ENCODE measurements at regions not wholly inside any gene's neighbourhood (a gene's known extent, or its start where the extent isn't known, plus 50 kb on each side); places are given as distances from the start of the nearest gene placed in this dataset.

DNA sequence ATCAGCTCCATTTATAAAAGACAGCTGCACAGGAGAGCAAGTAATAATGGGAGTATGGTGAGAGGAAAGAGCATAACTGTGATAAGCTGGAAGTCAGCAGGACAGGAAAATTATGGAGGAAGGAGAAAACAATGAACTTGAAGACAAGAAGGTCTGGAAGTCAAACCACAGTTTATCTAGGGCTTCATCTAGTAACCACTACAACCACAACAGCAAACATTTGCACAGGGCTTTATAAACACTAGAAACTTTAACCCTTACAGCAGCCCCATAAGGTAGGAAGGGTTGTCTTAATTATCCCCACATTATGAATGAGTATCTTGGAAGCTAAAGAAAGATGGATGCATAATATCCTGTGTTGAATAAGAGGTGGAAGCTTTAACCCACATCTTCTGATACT lies 820.8 kb downstream of the IGSF11 start:
- BruUV-seq (replicated peaks), result no TSS peak
- H3K9me3 ChIP-seq, result no peaks in the 10 kb centered on the region
- Mint-ChIP-seq H3K27ac (ENCODE audit: unreplicated experiment) (no peak overlapping the region), H3K36me3 (ENCODE audit: insufficient read depth, unreplicated experiment) (no peaks in the 10 kb centered on the region), H3K9me3 (ENCODE audit: unreplicated experiment) (no peaks in the 10 kb centered on the region), H3K27me3 (ENCODE audit: insufficient read depth, unreplicated experiment) (no peaks in the 10 kb centered on the region), H3K4me3 (ENCODE audit: unreplicated experiment) (no peak overlapping the region), H3K4me1 (ENCODE audit: low read depth, unreplicated experiment) (no peaks in the 10 kb centered on the region)
- no peak for DNase-seq
- H3K27me3 ChIP-seq (replicated peaks; ENCODE audit: control insufficient read depth, insufficient read depth, low read length), result no peaks in the 10 kb centered on the region
- ChIA-PET CTCF (no interaction called here), POLR2A (no interaction called here)
- H3K4me1 ChIP-seq, result no peaks in the 10 kb centered on the region
- TF ChIP-seq, protein P1, sequence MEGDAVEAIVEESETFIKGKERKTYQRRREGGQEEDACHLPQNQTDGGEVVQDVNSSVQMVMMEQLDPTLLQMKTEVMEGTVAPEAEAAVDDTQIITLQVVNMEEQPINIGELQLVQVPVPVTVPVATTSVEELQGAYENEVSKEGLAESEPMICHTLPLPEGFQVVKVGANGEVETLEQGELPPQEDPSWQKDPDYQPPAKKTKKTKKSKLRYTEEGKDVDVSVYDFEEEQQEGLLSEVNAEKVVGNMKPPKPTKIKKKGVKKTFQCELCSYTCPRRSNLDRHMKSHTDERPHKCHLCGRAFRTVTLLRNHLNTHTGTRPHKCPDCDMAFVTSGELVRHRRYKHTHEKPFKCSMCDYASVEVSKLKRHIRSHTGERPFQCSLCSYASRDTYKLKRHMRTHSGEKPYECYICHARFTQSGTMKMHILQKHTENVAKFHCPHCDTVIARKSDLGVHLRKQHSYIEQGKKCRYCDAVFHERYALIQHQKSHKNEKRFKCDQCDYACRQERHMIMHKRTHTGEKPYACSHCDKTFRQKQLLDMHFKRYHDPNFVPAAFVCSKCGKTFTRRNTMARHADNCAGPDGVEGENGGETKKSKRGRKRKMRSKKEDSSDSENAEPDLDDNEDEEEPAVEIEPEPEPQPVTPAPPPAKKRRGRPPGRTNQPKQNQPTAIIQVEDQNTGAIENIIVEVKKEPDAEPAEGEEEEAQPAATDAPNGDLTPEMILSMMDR (IDR thresholded peaks at IDR 0.05; ENCODE audit: insufficient read depth in 1 of 2, low read depth in 1 of 2, low read length in 1 of 2, severe bottlenecking in 1 of 2, unreplicated experiment in 1 of 2), result no peak
- no peak overlapping the region for H3K4me3 ChIP-seq (ENCODE audit: low read depth, low read length)
- H3K36me3 ChIP-seq (ENCODE audit: control insufficient read depth, insufficient read depth, low read length), result no peaks in the 10 kb centered on the region
- intact Hi-C loops (cut with micrococcal nuclease; ENCODE audit: unreplicated experiment), result no loop called here

DNA sequence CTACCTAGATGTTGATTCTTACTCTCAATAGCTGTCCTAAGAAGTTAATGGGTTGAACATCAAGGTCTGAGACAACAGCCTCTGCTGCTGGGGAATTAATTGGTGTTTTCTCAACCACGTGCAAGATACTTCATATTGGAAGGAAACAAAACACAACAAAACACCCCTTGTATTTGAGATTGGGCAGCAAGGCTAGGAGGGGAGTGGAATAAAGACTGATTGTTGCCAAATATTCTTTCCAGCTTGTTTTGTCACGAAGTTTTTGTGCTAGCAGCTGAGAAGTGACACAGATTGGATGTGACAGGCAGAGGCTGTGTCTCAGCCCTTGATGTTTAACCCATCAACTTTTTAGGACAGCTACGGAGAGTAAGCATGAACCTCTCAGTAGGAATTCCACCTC lies 808.4 kb downstream of the IGSF11 start:
- ChIA-PET POLR2A (no interaction called here), CTCF (no interaction called here)
- Histone ChIP-seq H3K27me3 (replicated peaks; ENCODE audit: control insufficient read depth, insufficient read depth, low read length) (no peaks in the 10 kb centered on the region), H3K36me3 (ENCODE audit: control insufficient read depth, insufficient read depth, low read length) (no peaks in the 10 kb centered on the region), H3K4me1 (no peaks in the 10 kb centered on the region), H3K9me3 (no peaks in the 10 kb centered on the region), H3K4me3 (ENCODE audit: low read depth, low read length) (no peak overlapping the region)
- no peaks in the 10 kb centered on the region for H3K36me3 Mint-ChIP-seq (ENCODE audit: insufficient read depth, unreplicated experiment)
- H3K27ac Mint-ChIP-seq (ENCODE audit: unreplicated experiment), result no peak overlapping the region
- no peaks in the 10 kb centered on the region for H3K4me1 Mint-ChIP-seq (ENCODE audit: low read depth, unreplicated experiment)
- H3K4me3 Mint-ChIP-seq (ENCODE audit: unreplicated experiment), result no peak overlapping the region
- TF ChIP-seq, protein P1 (IDR thresholded peaks at IDR 0.05; ENCODE audit: insufficient read depth in 1 of 2, low read depth in 1 of 2, low read length in 1 of 2, severe bottlenecking in 1 of 2, unreplicated experiment in 1 of 2), result no peak
- peaks cover 16% of the 10 kb centered on the region for H3K9me3 Mint-ChIP-seq (ENCODE audit: unreplicated experiment)
- intact Hi-C loops (cut with micrococcal nuclease; ENCODE audit: unreplicated experiment), result no loop called here
- BruUV-seq (replicated peaks), result no TSS peak
- H3K27me3 Mint-ChIP-seq (ENCODE audit: insufficient read depth, unreplicated experiment), result no peaks in the 10 kb centered on the region
- DNase-seq, result no peak

DNA sequence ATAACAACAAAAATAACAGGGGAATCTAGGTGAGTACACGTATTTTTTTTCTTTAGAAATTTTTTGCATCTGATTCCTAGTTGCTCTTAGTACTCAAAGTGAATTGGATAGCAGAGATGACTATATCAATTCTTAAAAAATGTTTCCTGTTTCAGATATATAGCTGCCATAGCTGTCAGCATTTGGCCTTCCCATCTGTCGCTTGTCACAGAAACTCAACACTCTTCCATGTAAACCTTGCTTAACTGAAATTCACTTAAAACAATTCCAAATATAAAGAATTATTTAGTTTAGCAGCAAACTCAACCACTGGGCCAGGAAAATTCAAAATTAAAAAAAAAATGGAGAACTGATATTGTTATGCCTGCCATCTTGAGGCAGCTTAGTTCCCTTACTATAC lies 807.5 kb downstream of the IGSF11 start:
- POLR2A ChIA-PET, result no interaction called here
- H3K4me3 Mint-ChIP-seq (ENCODE audit: unreplicated experiment), result no peak overlapping the region

More for the DNA sequence above, 807.5 kb downstream of the IGSF11 start:
- no peak overlapping the region for H3K4me3 ChIP-seq (ENCODE audit: low read depth, low read length)
- no peaks in the 10 kb centered on the region for H3K36me3 Mint-ChIP-seq (ENCODE audit: insufficient read depth, unreplicated experiment)
- no peaks in the 10 kb centered on the region for H3K36me3 ChIP-seq (ENCODE audit: control insufficient read depth, insufficient read depth, low read length)
- H3K9me3 Mint-ChIP-seq (ENCODE audit: unreplicated experiment), result peaks cover 8% of the 10 kb centered on the region
- no peaks in the 10 kb centered on the region for H3K4me1 Mint-ChIP-seq (ENCODE audit: low read depth, unreplicated experiment)
- intact Hi-C loops (cut with micrococcal nuclease; ENCODE audit: unreplicated experiment), result no loop called here
- no peaks in the 10 kb centered on the region for H3K9me3 ChIP-seq
- H3K27ac Mint-ChIP-seq (ENCODE audit: unreplicated experiment), result no peak overlapping the region
- no peaks in the 10 kb centered on the region for H3K27me3 ChIP-seq (replicated peaks; ENCODE audit: control insufficient read depth, insufficient read depth, low read length)
- no peaks in the 10 kb centered on the region for H3K4me1 ChIP-seq
- no peak for DNase-seq
- CTCF ChIA-PET, result no interaction called here
- BruUV-seq (replicated peaks), result no TSS peak
- H3K27me3 Mint-ChIP-seq (ENCODE audit: insufficient read depth, unreplicated experiment), result no peaks in the 10 kb centered on the region
- TF ChIP-seq, protein P1 (IDR thresholded peaks at IDR 0.05; ENCODE audit: insufficient read depth in 1 of 2, low read depth in 1 of 2, low read length in 1 of 2, severe bottlenecking in 1 of 2, unreplicated experiment in 1 of 2), result no peak
